HG03066 (cell line): ENCODE measurements at regions not wholly inside any gene's neighbourhood (a gene's known extent, or its start where the extent isn't known, plus 50 kb on each side); places are given as distances from the start of the nearest gene placed in this dataset.
"Not testable (repeated sequence)": the region's sequence is repeated elsewhere in the genome, so short reads cannot be mapped to it uniquely, and the experiment has no call there.

ENCODE experiments used
- ATAC-seq: cut with Tn5 transposase; IDR thresholded peaks from one replicate; pipeline ENCODE4 v1.9.1; 2021; ENCODE audit warnings: low read depth; ENCODE audit not compliant: unreplicated experiment

DNA sequence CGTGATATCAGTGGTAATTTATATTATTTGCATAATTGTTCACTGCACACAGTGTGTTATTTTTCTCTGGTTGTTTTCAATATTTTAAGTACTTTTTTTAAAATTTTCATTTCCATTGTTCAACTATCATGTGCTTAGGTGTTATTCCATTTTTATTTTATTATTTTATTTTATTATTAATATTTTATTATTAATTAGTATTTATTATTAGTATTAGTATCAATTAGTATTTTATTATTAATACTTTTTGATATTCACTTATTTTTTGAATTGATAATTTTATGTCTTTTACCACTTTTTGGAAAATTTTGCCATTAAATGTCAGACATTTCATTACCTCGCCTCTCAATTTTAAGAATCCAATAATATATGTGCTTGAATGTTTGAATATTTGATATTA is 593.8 kb upstream of the GRM3 start:
- no peak for ATAC-seq

DNA sequence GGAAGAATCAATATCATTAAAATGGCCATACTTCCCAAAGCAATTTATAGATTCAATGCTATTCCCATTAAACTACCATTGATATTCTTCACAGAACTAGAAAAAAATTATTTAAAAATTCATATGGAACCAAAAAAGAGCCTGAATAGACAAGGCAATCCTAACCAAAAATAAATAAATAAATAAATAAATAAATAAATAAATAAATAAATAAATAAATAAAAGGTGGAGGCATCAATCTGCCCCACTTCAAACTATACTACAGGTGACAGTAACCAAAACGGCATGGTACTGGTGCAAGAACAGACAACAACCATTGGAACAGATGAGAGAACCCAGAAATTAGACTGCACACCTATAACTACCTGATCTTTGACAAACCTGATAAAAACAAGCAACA is 598.5 kb upstream of the GRM3 start:
- ATAC-seq, result not testable (repeated sequence)

DNA sequence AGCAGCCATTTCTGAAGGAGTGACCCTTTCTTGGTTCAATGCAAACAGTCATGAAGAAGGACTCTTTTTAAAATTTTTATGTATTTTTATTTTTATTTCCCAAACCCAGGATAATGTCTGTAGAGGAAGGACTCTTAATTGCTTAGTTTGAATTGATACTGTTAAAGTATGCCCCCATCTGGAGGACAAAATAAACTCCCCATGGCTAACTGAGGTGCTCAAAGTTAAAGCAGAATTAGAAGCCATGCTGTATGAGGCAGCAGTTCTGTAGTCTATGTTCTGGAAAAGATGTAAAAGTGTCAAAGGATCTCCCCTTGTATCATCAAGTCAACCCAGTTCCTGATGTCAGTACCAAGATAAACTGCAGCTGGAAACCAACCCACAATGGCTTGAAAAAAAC is 617.9 kb upstream of the GRM3 start:
- ATAC-seq, result no peak

DNA sequence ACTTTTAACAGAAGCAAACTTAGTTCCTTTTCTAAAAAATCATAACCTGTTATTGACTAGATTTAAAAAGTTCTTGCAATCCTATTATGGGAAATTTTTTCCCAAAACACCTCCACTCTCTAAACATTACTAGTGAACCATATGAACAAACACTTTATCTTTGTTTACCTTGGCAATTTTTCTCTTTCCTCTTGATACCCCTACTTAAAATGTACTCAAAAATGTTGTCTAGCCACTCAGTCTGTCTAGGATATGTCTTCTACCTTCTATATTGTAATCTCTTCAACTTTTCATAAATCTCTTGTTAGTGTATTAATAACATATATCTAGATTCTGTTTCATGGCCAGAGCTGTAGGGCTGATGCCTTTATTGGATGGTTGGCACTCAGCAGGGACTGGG is 630.0 kb upstream of the GRM3 start:
- ATAC-seq, result no peak

- no peak for ATAC-seq
These were observed 630.7 kb upstream of the GRM3 start for GRCh38 chr7:86012971-86013370.

DNA sequence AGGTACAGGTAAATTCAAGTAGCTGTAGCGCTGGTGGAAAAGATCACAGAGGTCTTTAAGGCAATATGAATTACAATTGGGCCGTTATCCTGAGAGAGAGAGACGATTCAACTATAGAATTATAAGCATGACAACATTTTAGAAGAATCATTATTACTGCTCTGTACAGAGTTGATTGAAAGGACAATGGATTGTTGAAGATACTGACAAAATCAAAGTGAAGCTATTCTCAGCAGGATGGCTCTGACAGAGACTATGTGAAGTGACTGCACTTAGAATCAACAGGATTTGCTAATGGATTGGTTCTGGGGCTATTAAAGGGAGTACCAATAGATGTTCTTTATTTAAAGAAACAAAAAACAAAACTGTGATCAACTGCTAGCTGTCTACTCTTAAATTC is 634.8 kb upstream of the GRM3 start:
- ATAC-seq, result no peak

DNA sequence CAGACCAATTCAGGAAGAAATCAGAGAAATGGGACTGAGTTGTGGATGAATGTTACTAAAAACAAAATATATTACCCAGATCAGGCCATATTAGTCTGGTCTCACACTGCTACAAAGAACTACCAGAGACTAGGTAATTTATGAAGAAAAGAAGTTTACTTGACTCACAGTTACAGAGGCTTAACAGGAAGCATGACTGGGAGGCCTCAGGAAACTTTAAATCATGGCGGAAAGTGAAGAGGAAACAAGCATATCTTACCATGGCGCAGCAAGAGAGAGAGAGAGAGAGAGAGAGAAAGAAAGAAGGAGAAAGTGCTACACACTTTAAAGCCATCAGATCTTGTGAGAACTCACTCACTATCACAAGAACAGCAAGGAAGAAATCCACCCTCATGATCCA is 636.8 kb upstream of the GRM3 start:
- ATAC-seq, result no peak

GRCh38 chr7:86002858-86003257 is 640.9 kb upstream of the GRM3 start:
- no peak for ATAC-seq

- no peak for ATAC-seq
These were observed 646.2 kb upstream of the GRM3 start for GRCh38 chr7:85997515-85997914.

DNA sequence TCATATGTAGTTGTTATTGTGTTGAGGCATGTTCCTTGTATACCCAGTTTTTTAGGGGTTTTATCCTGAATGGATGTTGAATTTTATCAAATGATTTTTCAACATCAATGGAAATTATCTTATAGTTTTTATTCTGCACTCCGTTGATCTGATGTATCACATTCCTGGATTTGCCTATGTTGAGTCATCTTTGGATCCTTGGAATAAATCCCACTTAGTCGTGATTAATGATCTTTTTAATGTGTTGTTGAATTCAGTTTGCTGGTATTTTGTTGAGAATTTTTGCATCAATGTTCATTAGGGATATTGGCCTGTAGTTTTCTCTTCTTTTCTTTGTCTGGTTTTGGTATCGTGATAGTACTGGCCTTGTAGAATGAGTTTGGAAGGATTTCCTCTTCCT is 648.6 kb upstream of the GRM3 start:
- no peak for ATAC-seq

DNA sequence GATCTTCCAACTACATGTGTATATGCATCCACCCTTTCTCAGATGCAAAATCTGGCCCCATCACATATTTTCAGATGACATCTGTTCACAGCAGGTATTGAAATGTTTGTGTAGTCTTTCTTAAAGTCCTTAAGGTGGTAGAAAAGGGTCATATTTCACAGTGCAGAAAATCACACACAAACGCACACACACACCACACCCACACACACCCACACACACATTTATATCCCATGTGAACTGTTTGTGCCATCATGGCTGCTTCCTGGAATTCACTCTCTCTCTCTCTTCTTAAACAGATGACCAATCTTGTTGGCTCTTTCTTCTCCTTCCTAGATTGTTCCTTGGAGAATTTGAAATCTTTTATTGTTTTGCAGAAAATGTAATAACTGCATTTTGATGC is 663.0 kb upstream of the GRM3 start:
- ATAC-seq, result no peak

- ATAC-seq, result no peak
These were observed 669.5 kb upstream of the GRM3 start for GRCh38 chr7:85974176-85974575.

GRCh38 chr7:85972504-85973141 is 671.1 kb upstream of the GRM3 start:
- no peak for ATAC-seq

DNA sequence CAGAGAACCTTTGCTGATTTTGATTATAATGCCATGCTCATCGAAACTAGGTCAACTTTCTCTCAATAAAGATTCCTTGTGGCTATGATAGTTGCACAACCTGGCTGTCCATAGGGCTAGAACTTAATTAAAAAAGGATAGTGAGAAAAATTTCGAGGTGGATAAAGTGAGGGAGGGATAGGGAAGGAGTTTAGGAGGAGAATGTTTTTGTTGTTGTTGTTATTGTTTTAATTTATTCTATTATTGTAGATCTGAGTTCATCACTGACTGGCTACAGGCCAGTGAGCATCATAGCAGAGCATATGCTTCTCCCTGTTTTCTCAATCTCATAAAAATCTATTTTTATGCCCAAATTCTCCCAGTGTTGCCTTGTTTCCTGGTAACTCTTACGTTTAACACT is 688.7 kb upstream of the GRM3 start:
- no peak for ATAC-seq

GRCh38 chr7:85950871-85951270 is 692.8 kb upstream of the GRM3 start:
- ATAC-seq, result no peak

GRCh38 chr7:85950418-85950817 is 693.3 kb upstream of the GRM3 start:
- no peak for ATAC-seq

DNA sequence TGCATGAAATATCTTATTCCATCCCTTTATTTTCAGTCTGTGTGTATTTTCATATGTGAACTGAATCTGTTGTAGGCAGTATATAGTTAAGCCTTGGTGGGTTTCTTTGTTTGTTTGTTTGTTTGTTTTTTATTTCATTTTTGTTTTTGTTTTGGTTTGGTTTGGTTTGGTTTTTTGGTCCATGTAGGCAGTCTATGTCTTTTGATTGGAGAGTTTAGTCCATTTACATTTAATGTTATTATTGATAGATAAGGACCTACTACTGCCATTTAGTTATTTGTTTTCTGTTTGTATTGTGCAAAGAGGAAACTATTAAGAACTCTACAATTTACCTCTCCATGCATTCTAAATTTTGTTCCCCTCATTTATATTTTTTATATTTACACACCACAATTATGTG is 695.9 kb upstream of the GRM3 start:
- no peak for ATAC-seq

DNA sequence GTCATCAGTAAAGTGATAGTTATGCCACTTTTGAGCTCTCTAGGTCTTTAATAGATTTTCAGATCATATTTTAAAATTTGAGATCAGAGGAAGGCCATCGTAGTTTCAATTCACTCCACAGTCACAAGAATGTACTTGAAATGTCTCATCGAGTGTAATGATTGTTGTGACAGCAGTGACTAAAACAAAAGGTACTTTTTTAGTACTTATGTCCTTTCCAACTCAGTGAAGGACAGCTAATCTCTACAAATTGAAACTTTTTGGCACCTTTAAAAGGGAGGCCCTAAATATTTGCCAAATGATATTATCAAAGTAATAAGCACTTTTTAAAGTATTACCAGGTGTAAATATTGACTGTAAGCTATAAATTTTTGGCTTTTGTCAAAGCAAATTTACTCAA is 702.9 kb upstream of the GRM3 start:
- no peak for ATAC-seq

- ATAC-seq, result no peak
These were observed 711.8 kb upstream of the GRM3 start for GRCh38 chr7:85931919-85932318.

DNA sequence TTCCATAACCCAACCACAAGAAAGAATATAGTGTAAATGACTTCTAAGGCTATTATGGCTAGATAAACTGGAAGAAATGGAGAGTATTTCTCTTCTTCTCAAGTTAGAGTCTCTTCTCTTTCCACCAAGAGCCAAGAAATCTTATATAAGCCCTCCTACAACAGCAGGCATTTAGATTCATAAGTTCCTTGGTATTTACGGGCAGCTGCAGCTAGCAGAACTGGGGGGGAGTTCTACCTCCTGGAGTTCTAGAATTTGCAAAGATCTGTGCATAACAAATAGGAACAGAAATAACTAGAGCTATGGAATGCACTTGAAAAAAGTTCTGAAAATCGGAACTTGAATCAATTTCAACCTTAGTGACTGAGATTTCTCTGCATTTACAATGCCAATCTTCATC is 715.2 kb upstream of the GRM3 start:
- no peak for ATAC-seq

- ATAC-seq, result no peak
These were observed 716.5 kb upstream of the GRM3 start for GRCh38 chr7:85927226-85927625.

DNA sequence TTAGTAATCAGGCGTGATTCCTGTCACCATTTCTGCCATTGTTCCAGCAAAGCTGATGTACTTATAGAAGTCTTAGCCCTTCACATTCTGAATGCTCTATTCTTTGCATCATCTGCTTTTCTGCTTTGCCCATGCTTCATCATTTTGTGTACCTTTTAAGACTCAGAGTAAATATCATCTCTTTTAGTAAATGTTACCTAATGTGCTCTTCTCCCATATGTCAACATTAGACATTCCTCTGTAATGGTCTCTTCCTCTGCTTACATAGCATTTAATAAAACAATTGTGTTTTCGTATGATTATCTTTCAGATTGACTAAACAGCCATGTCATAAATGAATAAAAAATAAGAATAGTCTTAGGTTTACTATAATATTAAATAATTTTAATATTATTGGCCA is 719.6 kb upstream of the GRM3 start:
- no peak for ATAC-seq

- no peak for ATAC-seq
These were observed 727.7 kb upstream of the GRM3 start for GRCh38 chr7:85916016-85916415.
